CD14-positive monocyte (primary cell): ENCODE measurements at regions not wholly inside any gene's neighbourhood (a gene's known extent, or its start where the extent isn't known, plus 50 kb on each side); places are given as distances from the start of the nearest gene placed in this dataset.

Experiments used
- DNase-seq, 3 donors: peaks; one replicate each; pipeline ENCODE4 v3.0.0-alpha.2; 2011 to 2022
- H2AFZ ChIP-seq: 2 replicates; pipeline ENCODE4 v1.6.0; 2012; ENCODE audit warnings: mild to moderate bottlenecking, low read depth, low read length, inconsistent platforms; ENCODE audit not compliant: insufficient read depth, poor library complexity, severe bottlenecking
- H3K27ac ChIP-seq, 2 donors: 1 replicate in 1 of 2; 2 replicates in 1 of 2; pipeline ENCODE4 v1.5.1; 2012 to 2013; ENCODE audit warnings: low read length in 2 of 2, control low read depth in 1 of 2, inconsistent platforms in 1 of 2, low read depth in 1 of 2, mild to moderate bottlenecking in 1 of 2
- H3K27me3 ChIP-seq, 2 donors: one replicate each; pipeline versions ENCODE4 v1.6.0 to v1.6.1; 2011 to 2013; ENCODE audit warnings: low read length in 2 of 2; ENCODE audit not compliant: control insufficient read depth in 2 of 2, insufficient read depth in 2 of 2
- H3K36me3 ChIP-seq, 2 donors: replicated peaks in 1 of 2; 1 replicate in 1 of 2; 2 replicates in 1 of 2; pipeline versions ENCODE4 v1.5.1 to v1.6.1; 2012 to 2013; ENCODE audit warnings: low read length in 2 of 2, control low read depth in 1 of 2, inconsistent platforms in 1 of 2, mild to moderate bottlenecking in 1 of 2; ENCODE audit not compliant: insufficient read depth in 2 of 2, control insufficient read depth in 1 of 2
- H3K4me1 ChIP-seq, 2 donors: 1 replicate in 1 of 2; 2 replicates in 1 of 2; pipeline versions ENCODE4 v1.5.1 to v1.6.1; 2012 to 2013; ENCODE audit warnings: low read length in 2 of 2, control low read depth in 1 of 2, inconsistent platforms in 1 of 2, mild to moderate bottlenecking in 1 of 2, moderate library complexity in 1 of 2; ENCODE audit not compliant: insufficient read depth in 2 of 2, control insufficient read depth in 1 of 2
- H3K4me2 ChIP-seq: replicated peaks from 2 replicates; pipeline ENCODE3; 2012; ENCODE audit warnings: low read length, moderate library complexity, mild to moderate bottlenecking; ENCODE audit not compliant: poor library complexity, severe bottlenecking; ENCODE audit errors: extremely low read depth
- H3K4me3 ChIP-seq, 3 experiments: fragments of 200-600 bp in 1 of 3; sonication (generic) in 1 of 3; replicated peaks in 1 of 3; 1 replicate in 2 of 3; 2 replicates in 1 of 3; pipeline ENCODE4 v1.5.1; 2011 to 2013; ENCODE audit warnings: low read length in 3 of 3, mild to moderate bottlenecking in 3 of 3, control low read depth in 2 of 3, low read depth in 2 of 3, inconsistent platforms in 1 of 3, moderate library complexity in 1 of 3
- H3K79me2 ChIP-seq: 2 replicates; pipeline ENCODE4 v1.6.0; 2012; ENCODE audit warnings: mild to moderate bottlenecking, control low read depth, inconsistent platforms, low read length, moderate library complexity; ENCODE audit not compliant: insufficient read depth
- H3K9ac ChIP-seq: 2 replicates; pipeline ENCODE4 v1.6.0; 2017; ENCODE audit warnings: low read length, mild to moderate bottlenecking; ENCODE audit not compliant: insufficient read depth, poor library complexity, severe bottlenecking
- H3K9me3 ChIP-seq, 2 donors: replicated peaks in 1 of 2; 1 replicate in 1 of 2; 2 replicates in 1 of 2; pipeline versions ENCODE4 v1.5.1 to v1.6.1; 2012 to 2013; ENCODE audit warnings: low read length in 2 of 2, control low read depth in 1 of 2; ENCODE audit not compliant: control insufficient read depth in 1 of 2, insufficient read depth in 1 of 2
- H4K20me1 ChIP-seq: 2 replicates; pipeline ENCODE4 v1.6.0; 2012; ENCODE audit warnings: mild to moderate bottlenecking, low read length, control low read depth, moderate library complexity; ENCODE audit not compliant: insufficient read depth
- H3K27ac Mint-ChIP-seq, 7 donors: one replicate each; pipeline ENCODE4 v1.8.0; 2020; ENCODE audit warnings: mild to moderate bottlenecking in 7 of 7, mixed read lengths in 7 of 7, moderate library complexity in 6 of 7, inconsistent platforms in 2 of 7
- H3K27me3 Mint-ChIP-seq, 3 donors: one replicate each; pipeline ENCODE4 v1.8.0; 2021 to 2022; ENCODE audit warnings: low read depth in 3 of 3, mild to moderate bottlenecking in 3 of 3, mixed read lengths in 3 of 3, moderate library complexity in 3 of 3, inconsistent platforms in 1 of 3
- H3K36me3 Mint-ChIP-seq, 2 donors: one replicate each; pipeline ENCODE4 v1.8.0; 2020; ENCODE audit warnings: mixed read lengths in 2 of 2, inconsistent platforms in 1 of 2, mild to moderate bottlenecking in 1 of 2
- H3K4me1 Mint-ChIP-seq: one replicate; pipeline ENCODE4 v1.8.0; 2020; ENCODE audit warnings: mild to moderate bottlenecking, mixed read lengths
- H3K4me3 Mint-ChIP-seq, 2 donors: one replicate each; pipeline ENCODE4 v1.8.0; 2020; ENCODE audit warnings: mild to moderate bottlenecking in 2 of 2, mixed read lengths in 2 of 2, moderate library complexity in 1 of 2
- H3K9me3 Mint-ChIP-seq, 7 donors: one replicate each; pipeline ENCODE4 v1.8.0; 2020 to 2022; ENCODE audit warnings: mixed read lengths in 7 of 7, mild to moderate bottlenecking in 6 of 7, moderate library complexity in 6 of 7, inconsistent platforms in 2 of 7
- CTCF ChIP-seq: fragments of 200-600 bp; IDR thresholded peaks from one replicate; pipeline ENCODE4 v1.8.0; 2022; ENCODE audit warnings: antibody characterized with exemption, mild to moderate bottlenecking
- WGBS: methylation state at CpG from one replicate; pipeline ENCODE4 v1.1.5; 2013; ENCODE audit warnings: missing lambda C conversion rate; ENCODE audit not compliant: insufficient coverage; 5-methylcytosine and 5-hydroxymethylcytosine counted together
- intact Hi-C, 2 donors: fragments of 100-400 bp; cut with micrococcal nuclease; formaldehyde crosslinking; loops; one replicate each; pipeline versions ENCODE4 v1.15.0 to v1.15.1; 2023

- Histone ChIP-seq H3K9ac (no peak overlapping the region), H3K9me3 (peaks cover 0 to 7% of the 10 kb centered on the region in 2 donors), H3K27ac (no peak overlapping the region), H2AFZ (no peak overlapping the region), H3K79me2 (no peaks in the 10 kb centered on the region), H3K4me3 (no peak overlapping the region), H3K36me3 (peaks cover 0 to 8% of the 10 kb centered on the region in 2 donors), H4K20me1 (no peaks in the 10 kb centered on the region), H3K4me1 (no peaks in the 10 kb centered on the region), H3K27me3 (no peaks in the 10 kb centered on the region), H3K4me2 (no peak overlapping the region)
- intact Hi-C loops, result loop anchor here in 1 of 2 donors (5.0 kb wide), 1 partner anchor 225 kb away; no protein-coding TSS in a partner anchor
- Mint-ChIP-seq H3K4me3 (no peak overlapping the region), H3K27ac (no peak overlapping the region), H3K9me3 (peaks cover 0 to 6% (median 2%) of the 10 kb centered on the region in 7 donors), H3K4me1 (peaks cover 6% of the 10 kb centered on the region), H3K36me3 (peaks cover 12 to 21% of the 10 kb centered on the region in 2 donors), H3K27me3 (no peaks in the 10 kb centered on the region)
- TF ChIP-seq CTCF, result no peak
- 89% methylated on average over 4 of the region's 4 CpGs for WGBS
- DNase-seq, result no peak
These were observed 92.1 kb upstream of the GRK3 start for GRCh38 chr22:25472382-25472781.

GRCh38 chr22:25475257-25476022 lies 89.0 kb upstream of the GRK3 start:
- Histone ChIP-seq H3K4me2 (no peak overlapping the region), H4K20me1 (no peaks in the 10 kb centered on the region), H3K27me3 (no peaks in the 10 kb centered on the region), H3K4me3 (no peak overlapping the region), H3K36me3 (peaks cover 0 to 11% of the 10 kb centered on the region in 2 donors), H3K9ac (no peak overlapping the region), H3K27ac (no peak overlapping the region), H2AFZ (no peak overlapping the region), H3K79me2 (no peaks in the 10 kb centered on the region), H3K4me1 (no peaks in the 10 kb centered on the region), H3K9me3 (peaks cover 0 to 9% of the 10 kb centered on the region in 2 donors)
- no peak for DNase-seq
- no peaks in the 10 kb centered on the region for H3K27me3 Mint-ChIP-seq
- H3K9me3 Mint-ChIP-seq, result peaks cover 0 to 8% (median 6%) of the 10 kb centered on the region in 7 donors
- H3K4me1 Mint-ChIP-seq, result peaks cover 6% of the 10 kb centered on the region
- TF ChIP-seq CTCF, result no peak
- no peak overlapping the region for H3K27ac Mint-ChIP-seq
- 0% methylated on average over 5 of the region's 16 CpGs for WGBS
- no peak overlapping the region for H3K4me3 Mint-ChIP-seq
- peaks cover 16 to 23% of the 10 kb centered on the region in 2 donors for H3K36me3 Mint-ChIP-seq
- intact Hi-C loops, result no loop called here
